BLaER1 treated with 17β-estradiol and CSF1 and Interleukin-3, amounts not matched to agents 10 nM and 100 nM (cell line): ENCODE measurements at regions not wholly inside any gene's neighbourhood (a gene's known extent, or its start where the extent isn't known, plus 50 kb on each side); places are given as distances from the start of the nearest gene placed in this dataset.

Experiments used
- H3K27ac ChIP-seq, 11 experiments: shearing (Covaris generic); formaldehyde crosslinking; 2 replicates each; pipeline ENCODE4 v1.8.1; 2022
- H3K27me3 ChIP-seq, 11 experiments: shearing (Covaris generic); formaldehyde crosslinking; 2 replicates each; pipeline ENCODE4 v1.8.1; 2022
- H3K36me3 ChIP-seq, 11 experiments: shearing (Covaris generic); formaldehyde crosslinking; 2 replicates each; pipeline ENCODE4 v1.8.1; 2022
- H3K4me1 ChIP-seq, 10 experiments: shearing (Covaris generic); formaldehyde crosslinking; 2 replicates each; pipeline ENCODE4 v1.8.1; 2022
- H3K4me2 ChIP-seq, 11 experiments: shearing (Covaris generic); formaldehyde crosslinking; 2 replicates each; pipeline ENCODE4 v1.8.1; 2022
- H3K4me3 ChIP-seq, 10 experiments: shearing (Covaris generic); formaldehyde crosslinking; 2 replicates each; pipeline ENCODE4 v1.8.1; 2022
- H3K9ac ChIP-seq, 11 experiments: shearing (Covaris generic); formaldehyde crosslinking; 2 replicates each; pipeline ENCODE4 v1.8.1; 2022
- H3K9me3 ChIP-seq, 11 experiments: shearing (Covaris generic); formaldehyde crosslinking; replicated peaks in 1 of 11; 2 replicates each; pipeline ENCODE4 v1.8.1; 2022
- H4K20me1 ChIP-seq, 11 experiments: shearing (Covaris generic); formaldehyde crosslinking; 2 replicates each; pipeline ENCODE4 v1.8.1; 2022
- Cebpa-rat ChIP-seq, 11 experiments: shearing (Covaris generic); IDR thresholded peaks; 2 replicates each; pipeline ENCODE4 v1.8.1; 2022

- peaks cover 0 to 14% (median 0%) of the 10 kb centered on the region in 11 experiments; a peak in 3 of 22 replicates for H4K20me1 ChIP-seq
- no peak overlapping the region for H3K9ac ChIP-seq
- no peaks in the 10 kb centered on the region for H3K4me1 ChIP-seq
- H3K27me3 ChIP-seq = peaks cover 0 to 96% (median 0%) of the 10 kb centered on the region in 11 experiments; a peak in 11 of 22 replicates
- no peak overlapping the region for H3K4me2 ChIP-seq
- no peaks in the 10 kb centered on the region for H3K36me3 ChIP-seq
- H3K9me3 ChIP-seq = peaks cover 0 to 4% (median 0%) of the 10 kb centered on the region in 11 experiments; a peak in 6 of 22 replicates
- H3K4me3 ChIP-seq = no peak overlapping the region
- no peak overlapping the region for H3K27ac ChIP-seq
- no peak for TF ChIP-seq Cebpa-rat (IDR thresholded peaks at IDR 0.05)
Measured at GRCh38 chr5:92561411-92561959, 1019.5 kb downstream of the NR2F1-AS1 start.

- Histone ChIP-seq H3K27ac (no peak overlapping the region), H4K20me1 (peaks cover 0 to 14% (median 0%) of the 10 kb centered on the region in 11 experiments; a peak in 3 of 22 replicates), H3K9me3 (peaks cover 0 to 7% (median 0%) of the 10 kb centered on the region in 11 experiments; a peak in 6 of 22 replicates), H3K4me2 (no peak overlapping the region), H3K36me3 (no peaks in the 10 kb centered on the region), H3K4me3 (no peak overlapping the region), H3K4me1 (no peaks in the 10 kb centered on the region), H3K9ac (no peak overlapping the region), H3K27me3 (peaks cover 0 to 96% (median 4%) of the 10 kb centered on the region in 11 experiments; a peak in 11 of 22 replicates)
- no peak for TF ChIP-seq Cebpa-rat (IDR thresholded peaks at IDR 0.05)
Measured at GRCh38 chr5:92560698-92561401, 1020.2 kb downstream of the NR2F1-AS1 start.

GRCh38 chr5:92559781-92560180 is 1021.2 kb downstream of the NR2F1-AS1 start:
- H3K4me1 ChIP-seq = no peaks in the 10 kb centered on the region
- no peak for TF ChIP-seq Cebpa-rat (IDR thresholded peaks at IDR 0.05)
- no peak overlapping the region for H3K4me3 ChIP-seq
- peaks cover 0 to 14% (median 0%) of the 10 kb centered on the region in 11 experiments; a peak in 3 of 22 replicates for H4K20me1 ChIP-seq
- H3K27ac ChIP-seq = no peak overlapping the region
- H3K4me2 ChIP-seq = no peak overlapping the region
- H3K36me3 ChIP-seq = no peaks in the 10 kb centered on the region
- H3K27me3 ChIP-seq = peaks cover 0 to 94% (median 8%) of the 10 kb centered on the region in 11 experiments; a peak in 11 of 22 replicates
- peaks cover 0 to 7% (median 0%) of the 10 kb centered on the region in 11 experiments; a peak in 6 of 22 replicates for H3K9me3 ChIP-seq
- H3K9ac ChIP-seq = no peak overlapping the region

- Histone ChIP-seq H4K20me1 (peaks cover 0 to 14% (median 0%) of the 10 kb centered on the region in 11 experiments; a peak in 3 of 22 replicates), H3K4me2 (no peak overlapping the region), H3K9me3 (peaks cover 0 to 7% (median 0%) of the 10 kb centered on the region in 11 experiments; a peak in 6 of 22 replicates), H3K9ac (no peak overlapping the region), H3K27ac (no peak overlapping the region), H3K4me3 (no peak overlapping the region), H3K36me3 (no peaks in the 10 kb centered on the region), H3K27me3 (peaks cover 0 to 94% (median 13%) of the 10 kb centered on the region in 11 experiments; a peak in 11 of 22 replicates), H3K4me1 (no peaks in the 10 kb centered on the region)
- TF ChIP-seq Cebpa-rat (IDR thresholded peaks at IDR 0.05) = no peak
Measured at GRCh38 chr5:92559331-92559730, 1021.7 kb downstream of the NR2F1-AS1 start.

- no peak overlapping the region for H3K27ac ChIP-seq
- H3K4me2 ChIP-seq = no peak overlapping the region
- no peak overlapping the region for H3K4me3 ChIP-seq
- H4K20me1 ChIP-seq = peaks cover 0 to 22% (median 0%) of the 10 kb centered on the region in 11 experiments; a peak in 4 of 22 replicates
- no peaks in the 10 kb centered on the region for H3K36me3 ChIP-seq
- H3K27me3 ChIP-seq = peaks cover 0 to 91% (median 23%) of the 10 kb centered on the region in 11 experiments; a peak in 11 of 22 replicates
- H3K9me3 ChIP-seq = peaks cover 0 to 7% (median 0%) of the 10 kb centered on the region in 11 experiments; a peak in 6 of 22 replicates
- H3K9ac ChIP-seq = no peak overlapping the region
- H3K4me1 ChIP-seq = no peaks in the 10 kb centered on the region
- no peak for TF ChIP-seq Cebpa-rat (IDR thresholded peaks at IDR 0.05)
Measured at GRCh38 chr5:92556747-92557146, 1024.3 kb downstream of the NR2F1-AS1 start.

- peaks cover 0 to 7% (median 0%) of the 10 kb centered on the region in 11 experiments; a peak in 6 of 22 replicates for H3K9me3 ChIP-seq
- H3K27ac ChIP-seq = no peak overlapping the region
- peaks cover 0 to 20% (median 0%) of the 10 kb centered on the region in 11 experiments; a peak in 4 of 22 replicates for H4K20me1 ChIP-seq
- no peaks in the 10 kb centered on the region for H3K4me1 ChIP-seq
- no peak for TF ChIP-seq Cebpa-rat (IDR thresholded peaks at IDR 0.05)
- no peak overlapping the region for H3K9ac ChIP-seq
- H3K4me3 ChIP-seq = no peak overlapping the region
- no peak overlapping the region for H3K4me2 ChIP-seq
- no peaks in the 10 kb centered on the region for H3K36me3 ChIP-seq
- peaks cover 0 to 89% (median 30%) of the 10 kb centered on the region in 11 experiments; a peak in 11 of 22 replicates for H3K27me3 ChIP-seq
Measured at GRCh38 chr5:92554447-92555085, 1026.5 kb downstream of the NR2F1-AS1 start.

- H3K27ac ChIP-seq = no peak overlapping the region
- no peaks in the 10 kb centered on the region for H3K4me1 ChIP-seq
- H3K9me3 ChIP-seq = peaks cover 0 to 7% (median 0%) of the 10 kb centered on the region in 11 experiments; a peak in 6 of 22 replicates
- no peak overlapping the region for H3K4me2 ChIP-seq
- no peak overlapping the region for H3K9ac ChIP-seq
- H4K20me1 ChIP-seq = peaks cover 0 to 13% (median 0%) of the 10 kb centered on the region in 11 experiments; a peak in 4 of 22 replicates
- TF ChIP-seq Cebpa-rat (IDR thresholded peaks at IDR 0.05) = no peak
- peaks cover 0 to 89% (median 33%) of the 10 kb centered on the region in 11 experiments; a peak in 11 of 22 replicates for H3K27me3 ChIP-seq
- no peak overlapping the region for H3K4me3 ChIP-seq
- H3K36me3 ChIP-seq = no peaks in the 10 kb centered on the region
Measured at GRCh38 chr5:92553326-92553725, 1027.7 kb downstream of the NR2F1-AS1 start.

- Histone ChIP-seq H3K9me3 (peaks cover 0 to 7% (median 0%) of the 10 kb centered on the region in 11 experiments; a peak in 6 of 22 replicates), H3K4me1 (no peaks in the 10 kb centered on the region), H3K9ac (no peak overlapping the region), H3K4me2 (peak overlapping the region in 1 of 11 experiments; percentile 24; a peak in 1 of 22 replicates), H3K36me3 (no peaks in the 10 kb centered on the region), H3K27ac (no peak overlapping the region), H3K27me3 (peaks cover 0 to 89% (median 33%) of the 10 kb centered on the region in 11 experiments; a peak in 11 of 22 replicates), H4K20me1 (peaks cover 0 to 13% (median 0%) of the 10 kb centered on the region in 11 experiments; a peak in 4 of 22 replicates), H3K4me3 (no peak overlapping the region)
- TF ChIP-seq Cebpa-rat (IDR thresholded peaks at IDR 0.05) = peak in 1 of 11 experiments; percentile 31; a peak in 1 of 22 replicates
Measured at GRCh38 chr5:92552206-92553160, 1028.5 kb downstream of the NR2F1-AS1 start.
